GM19023 (cell line): ENCODE measurements at regions not wholly inside any gene's neighbourhood (a gene's known extent, or its start where the extent isn't known, plus 50 kb on each side); places are given as distances from the start of the nearest gene placed in this dataset.

ENCODE experiments used
- ATAC-seq: cut with Tn5 transposase; IDR thresholded peaks from one replicate; pipeline ENCODE4 v1.9.1; 2021; ENCODE audit warnings: mild to moderate bottlenecking, moderate library complexity; ENCODE audit not compliant: unreplicated experiment

DNA sequence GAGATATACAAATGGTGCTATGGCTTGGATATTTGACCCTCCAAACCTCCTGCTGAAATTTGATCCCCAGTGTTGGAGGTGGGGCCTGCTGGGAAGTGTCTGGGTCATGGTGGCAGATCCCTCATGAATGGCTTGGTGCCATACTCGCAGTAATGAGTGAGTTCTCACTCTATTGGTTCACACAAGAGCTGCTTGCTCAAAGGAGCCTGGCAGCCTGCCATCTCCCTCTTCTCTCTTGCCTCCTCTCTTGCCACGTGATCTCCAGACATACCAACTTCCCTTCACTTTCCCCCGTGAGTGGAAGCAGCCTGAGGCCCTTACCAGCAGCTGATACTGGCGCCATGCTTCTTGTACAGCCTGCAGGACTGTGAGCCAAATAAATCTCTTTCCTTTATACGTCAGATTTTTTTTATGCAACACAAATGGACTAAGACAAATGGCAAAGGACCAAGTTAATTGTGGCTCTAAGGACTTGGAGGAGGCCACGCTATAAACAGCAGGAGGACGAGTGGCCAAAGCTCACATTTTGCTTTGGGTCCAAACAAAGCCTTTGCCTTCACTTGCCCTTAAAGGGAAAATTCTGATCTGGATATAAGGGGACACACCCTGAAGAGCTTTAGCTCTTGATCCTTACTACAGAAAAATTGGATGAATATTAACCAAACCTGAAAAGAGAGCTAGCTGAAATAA lies 214.7 kb downstream of the SS18 start:
- no peak for ATAC-seq

- ATAC-seq = no peak
These were observed 216.6 kb downstream of the SS18 start for GRCh38 chr18:25873833-25874232.

- ATAC-seq = no peak
These were observed 224.1 kb downstream of the SS18 start for GRCh38 chr18:25866331-25866730.

GRCh38 chr18:25862881-25863600 lies 227.4 kb downstream of the SS18 start:
- no peak for ATAC-seq

DNA sequence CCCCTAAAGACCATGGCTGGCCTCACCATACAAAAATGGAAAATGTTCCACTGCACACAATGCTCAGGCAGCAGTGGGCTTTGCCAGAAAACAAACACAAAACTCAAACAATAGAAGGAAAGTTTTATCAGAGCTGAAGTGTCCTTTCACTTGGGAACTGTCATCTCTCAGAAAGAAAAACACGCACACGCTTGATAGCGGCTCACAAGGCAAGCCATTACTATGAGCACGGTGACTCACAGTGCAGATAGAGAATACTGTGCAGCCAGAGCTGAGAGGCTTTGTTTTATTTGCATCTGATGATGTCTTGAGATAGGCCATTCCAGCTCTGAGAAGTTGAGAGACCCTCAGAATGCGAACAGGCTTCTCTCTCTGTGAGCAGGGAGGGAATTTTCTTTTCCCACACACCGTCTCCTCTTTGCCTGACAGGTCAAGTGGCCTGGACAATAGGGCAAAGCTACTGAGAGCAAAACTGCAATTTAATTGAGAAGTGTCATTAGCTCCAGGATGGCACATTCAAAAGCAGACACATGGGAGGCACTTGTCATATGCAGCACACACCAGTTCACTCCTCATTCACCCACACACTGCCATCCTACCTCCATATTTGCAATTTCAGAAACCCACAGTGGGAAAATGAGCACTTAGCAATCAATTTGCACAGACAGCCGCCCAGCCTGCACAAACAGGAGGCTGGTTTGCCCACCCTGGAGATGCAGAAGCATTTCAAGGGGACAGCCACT lies 236.6 kb downstream of the SS18 start:
- no peak for ATAC-seq

DNA sequence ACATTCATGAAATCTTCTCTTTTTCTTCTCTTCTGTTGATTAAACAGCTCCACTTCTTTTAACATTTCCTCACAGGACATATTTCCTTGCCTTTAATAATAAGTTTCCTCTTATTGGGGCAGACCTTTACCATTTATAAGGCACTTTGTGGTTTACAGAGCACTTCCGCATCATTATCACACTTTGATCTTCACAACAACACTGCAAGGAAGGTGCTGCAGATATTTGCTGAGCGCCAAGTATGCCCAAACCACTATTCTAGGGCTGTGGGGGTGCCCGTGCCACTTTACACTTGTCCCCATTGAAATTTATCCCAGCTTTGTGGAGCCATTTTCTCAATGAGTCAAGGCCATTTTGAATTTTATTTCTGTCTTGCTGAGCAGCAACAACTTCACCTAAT lies 246.6 kb downstream of the SS18 start:
- no peak for ATAC-seq

- no peak for ATAC-seq
These were observed 247.7 kb downstream of the SS18 start for GRCh38 chr18:25842665-25843064.

DNA sequence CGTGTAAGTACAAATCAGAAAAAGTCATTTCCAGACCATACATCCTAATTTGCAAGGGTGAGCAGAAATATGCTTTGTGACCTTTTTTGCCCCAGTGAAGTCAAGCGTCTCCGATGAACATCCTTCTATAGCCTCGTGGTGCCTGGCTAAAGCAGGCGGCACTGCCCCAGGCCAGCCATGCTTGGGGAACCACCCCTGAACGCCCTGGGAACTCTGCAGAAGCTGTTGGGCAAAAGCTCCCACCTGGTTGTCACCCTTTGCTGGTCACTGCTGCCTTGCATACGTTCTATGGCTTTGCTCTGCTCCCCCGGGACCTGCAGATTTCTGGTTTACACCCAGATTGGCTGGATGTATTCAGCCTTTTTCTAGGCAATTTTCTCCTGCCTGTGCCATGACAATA lies 256.4 kb downstream of the SS18 start:
- ATAC-seq = no peak

DNA sequence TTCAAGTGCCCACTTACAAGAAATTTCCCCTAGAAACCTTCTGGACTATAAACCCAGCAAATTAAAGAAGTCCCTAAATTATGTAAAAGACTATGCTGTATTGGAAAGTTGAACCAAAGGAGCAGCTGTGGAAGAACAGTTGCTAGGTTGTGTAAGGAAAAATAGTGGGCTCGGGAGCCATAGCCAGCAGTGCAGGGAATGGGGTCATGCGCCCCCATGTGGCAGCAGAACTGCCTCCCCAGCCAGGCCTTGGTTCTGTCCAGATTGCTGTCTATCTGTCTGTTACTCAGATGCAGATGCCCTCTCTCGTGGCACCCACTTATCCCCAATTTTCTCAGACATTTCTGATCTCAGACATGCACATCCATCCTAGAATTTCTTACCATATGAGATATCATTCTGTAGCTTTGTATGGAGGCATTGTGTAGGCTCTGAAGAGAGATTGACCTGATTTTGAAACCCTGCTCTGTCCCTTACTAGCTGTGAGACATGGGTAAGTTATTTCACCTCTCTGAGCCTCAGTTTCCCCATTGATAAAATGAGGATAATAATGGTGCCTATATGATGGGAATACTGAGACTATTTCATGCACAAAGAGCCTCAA lies 258.3 kb downstream of the SS18 start:
- no peak for ATAC-seq

DNA sequence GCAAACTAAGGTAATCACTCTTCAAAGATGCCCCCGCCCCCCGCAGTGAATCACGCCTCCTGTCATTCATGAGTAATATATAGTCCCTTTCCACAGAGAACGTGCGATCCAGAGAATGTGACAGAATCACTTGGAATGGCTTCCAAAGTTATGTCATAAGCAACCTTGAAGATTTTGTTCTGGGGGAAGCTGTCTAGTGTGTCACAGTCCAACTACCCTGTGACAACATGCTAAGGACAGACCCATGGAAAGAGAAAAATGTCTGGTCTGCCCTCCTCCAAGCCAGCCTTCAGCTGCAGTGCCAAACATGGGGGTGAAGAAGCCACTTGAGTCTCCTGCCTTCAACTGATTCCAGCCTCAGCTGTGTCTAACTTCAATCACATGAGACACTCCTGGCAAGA lies 259.1 kb downstream of the SS18 start:
- no peak for ATAC-seq

GRCh38 chr18:25830787-25831186 lies 259.6 kb downstream of the SS18 start:
- no peak for ATAC-seq

DNA sequence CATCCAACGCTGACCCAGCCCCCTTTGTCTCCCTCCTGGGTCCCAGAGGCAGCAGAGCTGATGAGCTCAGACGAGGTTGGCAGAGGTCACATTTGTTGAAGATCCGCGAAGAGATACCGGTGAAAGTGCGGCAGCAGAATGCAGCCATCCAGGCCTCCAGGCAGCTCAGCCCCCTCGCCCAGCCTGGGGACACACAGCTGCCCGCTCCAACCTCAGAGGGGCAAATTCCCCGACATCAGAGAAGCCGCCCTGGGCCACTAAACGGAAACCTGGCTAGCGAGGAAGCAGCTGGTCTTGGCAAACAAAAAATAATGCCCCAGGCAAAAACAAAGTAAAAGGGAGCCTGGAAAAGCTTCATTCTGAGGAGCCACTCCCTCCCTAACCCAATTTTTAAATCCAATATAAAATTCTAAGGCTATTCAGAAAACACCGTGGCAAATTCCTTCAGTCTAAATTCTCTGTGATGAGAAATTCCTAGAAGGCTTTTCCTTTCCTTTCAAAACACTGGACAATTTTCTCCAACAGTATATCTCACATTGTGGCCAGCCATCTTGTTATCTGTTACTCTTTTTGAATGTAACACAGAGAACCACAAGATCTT lies 262.4 kb downstream of the SS18 start:
- ATAC-seq = no peak

DNA sequence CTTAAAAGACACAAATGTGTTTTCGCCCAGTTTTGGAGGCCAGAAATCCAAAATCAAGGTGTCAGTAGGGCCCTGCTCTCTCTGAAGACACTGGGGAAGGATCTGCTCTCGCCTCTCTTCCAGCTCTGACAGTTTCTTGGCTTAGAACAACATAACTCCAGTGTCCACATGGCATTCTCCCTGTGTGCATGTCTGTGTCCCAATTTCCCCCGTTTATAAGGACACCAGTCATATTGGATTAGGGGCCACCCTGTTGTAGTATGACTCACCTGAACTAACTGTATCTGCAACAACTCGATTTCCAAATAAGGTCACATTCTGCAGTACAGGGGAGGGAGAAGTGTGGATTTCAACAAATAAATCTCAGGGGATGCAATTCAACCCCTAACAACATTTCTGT lies 263.2 kb downstream of the SS18 start:
- no peak for ATAC-seq

GRCh38 chr18:25826823-25827222 lies 263.6 kb downstream of the SS18 start:
- no peak for ATAC-seq

DNA sequence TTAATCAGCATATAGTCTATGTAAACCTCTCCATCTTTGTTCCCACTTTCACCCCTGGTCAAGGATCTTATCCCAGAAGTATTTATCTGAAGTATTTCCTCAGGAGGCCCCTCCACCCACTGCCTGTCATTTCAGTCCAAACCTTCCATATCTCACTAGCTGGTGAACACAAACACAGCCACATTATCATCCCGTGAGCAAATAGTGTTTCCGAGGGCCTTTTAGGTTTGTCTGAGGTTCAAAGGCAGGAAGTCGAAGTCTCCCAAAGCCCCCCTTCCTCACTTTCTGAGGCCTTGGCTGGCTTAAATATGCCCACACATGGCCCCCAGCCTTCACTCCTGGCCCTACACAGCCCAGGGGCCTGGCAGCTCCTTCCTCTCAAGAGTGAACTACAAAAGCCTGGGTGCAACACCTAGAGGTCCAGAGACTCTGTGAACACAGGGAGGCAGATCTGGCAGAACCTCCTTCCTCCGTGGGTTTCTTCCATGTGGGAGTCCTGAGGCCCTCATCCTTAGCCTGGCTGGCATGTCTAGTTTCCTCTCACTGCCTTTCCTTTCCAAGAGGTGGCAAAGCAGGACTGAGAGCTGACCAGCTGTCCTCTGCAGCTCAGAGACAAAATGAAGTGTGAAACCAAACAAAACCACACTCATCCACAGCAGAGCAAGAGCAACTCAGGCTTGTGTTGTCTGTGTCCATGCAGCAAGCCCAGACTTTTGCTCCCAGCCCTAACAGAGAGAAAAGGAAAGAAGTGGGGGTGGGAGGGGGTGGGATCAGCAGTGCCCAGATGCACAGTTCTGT lies 264.2 kb downstream of the SS18 start:
- ATAC-seq = no peak

- no peak for ATAC-seq
These were observed 265.4 kb downstream of the SS18 start for GRCh38 chr18:25825056-25825455.

DNA sequence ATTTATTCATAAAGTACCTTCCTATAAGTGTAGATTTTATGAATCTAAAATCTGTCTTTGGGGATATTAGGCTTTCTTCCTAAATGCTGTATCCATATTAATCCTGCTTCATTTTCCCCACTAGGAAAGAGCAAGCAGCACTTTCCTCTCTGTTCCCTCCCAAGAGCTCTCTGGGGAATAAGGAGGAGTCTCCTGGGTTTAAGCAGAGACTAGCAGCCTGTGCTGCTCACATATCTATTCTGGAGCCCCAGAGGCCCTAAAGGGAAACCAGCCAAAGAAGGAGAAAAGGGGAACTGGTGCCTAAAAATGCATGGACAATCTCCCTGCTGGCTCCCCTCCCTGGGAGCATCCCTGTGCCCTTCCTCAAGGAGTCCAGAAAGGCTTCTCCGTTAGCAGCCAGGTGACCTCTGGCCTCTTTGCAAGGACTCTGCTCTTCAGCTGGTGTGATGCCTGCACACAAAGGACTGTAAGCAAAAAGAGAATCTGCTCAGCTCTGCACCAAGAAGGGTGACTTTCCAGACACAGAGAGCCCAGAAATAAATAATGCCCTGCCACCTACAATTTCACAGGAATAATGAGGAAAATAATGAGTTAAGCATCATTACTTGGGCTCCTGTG lies 270.6 kb downstream of the SS18 start:
- ATAC-seq = no peak

DNA sequence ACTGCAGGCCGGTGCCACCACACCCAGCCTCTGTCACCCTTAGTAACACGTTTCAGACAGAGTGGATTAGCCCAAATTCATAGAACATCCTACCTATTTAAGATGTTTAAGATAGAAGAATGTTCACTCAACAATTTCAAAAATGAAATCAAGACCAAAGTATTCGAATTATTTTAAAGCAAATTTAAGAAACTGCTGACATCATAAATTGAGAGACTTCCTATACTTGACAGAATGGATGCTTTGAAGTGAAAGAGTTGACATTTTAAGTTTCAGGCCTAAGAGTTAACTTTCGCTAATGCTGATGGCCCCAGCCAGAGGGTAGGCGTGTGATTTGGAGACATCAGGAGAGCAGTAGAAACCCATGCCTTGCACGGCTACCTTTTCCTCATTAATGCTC lies 271.9 kb downstream of the SS18 start:
- ATAC-seq = no peak

GRCh38 chr18:25817546-25818237 lies 272.7 kb downstream of the SS18 start:
- no peak for ATAC-seq
